NCI-H446 treated with DMSO at 0.1 percent for 48 hours (cell line): ENCODE measurements at regions not wholly inside any gene's neighbourhood (a gene's known extent, or its start where the extent isn't known, plus 50 kb on each side); places are given as distances from the start of the nearest gene placed in this dataset.
"Not testable (repeated sequence)": the region's sequence is repeated elsewhere in the genome, so short reads cannot be mapped to it uniquely, and the experiment has no call there.

ENCODE experiments used
- DNase-seq: peaks from one replicate; lab custom pipeline; 2025; lab: John Stamatoyannopoulos, UW

- DNase-seq = no peak
Measured at GRCh38 chr9:108399851-108400250, 455.9 kb downstream of the ACTL7B start.

- DNase-seq = no peak
Measured at GRCh38 chr9:108397286-108397685, 458.5 kb downstream of the ACTL7B start.

GRCh38 chr9:108396611-108397010 lies 459.2 kb downstream of the ACTL7B start:
- DNase-seq = no peak

GRCh38 chr9:108396193-108396592 lies 459.6 kb downstream of the ACTL7B start:
- no peak for DNase-seq

- no peak for DNase-seq
Measured at GRCh38 chr9:108395421-108395820, 460.4 kb downstream of the ACTL7B start.

- DNase-seq = no peak
Measured at GRCh38 chr9:108394726-108395125, 461.1 kb downstream of the ACTL7B start.

- not testable (repeated sequence) for DNase-seq
Measured at GRCh38 chr9:108393481-108394001, 462.2 kb downstream of the ACTL7B start.

GRCh38 chr9:108392877-108393276 lies 462.9 kb downstream of the ACTL7B start:
- no peak for DNase-seq

- DNase-seq = no peak
Measured at GRCh38 chr9:108389056-108389455, 466.7 kb downstream of the ACTL7B start.

- no peak for DNase-seq
Measured at GRCh38 chr9:108386859-108387384, 468.9 kb downstream of the ACTL7B start.

- no peak for DNase-seq
Measured at GRCh38 chr9:108386032-108386431, 469.8 kb downstream of the ACTL7B start.

GRCh38 chr9:108383796-108384195 lies 472.0 kb downstream of the ACTL7B start:
- no peak for DNase-seq

GRCh38 chr9:108382310-108382709 lies 473.5 kb downstream of the ACTL7B start:
- DNase-seq = no peak

- DNase-seq = no peak
Measured at GRCh38 chr9:108377881-108378280, 477.9 kb downstream of the ACTL7B start.

- DNase-seq = no peak
Measured at GRCh38 chr9:108377382-108377781, 478.4 kb downstream of the ACTL7B start.

GRCh38 chr9:108376140-108376539 lies 479.6 kb downstream of the ACTL7B start:
- no peak for DNase-seq

GRCh38 chr9:108374626-108375025 lies 481.2 kb downstream of the ACTL7B start:
- no peak for DNase-seq

- DNase-seq = no peak
Measured at GRCh38 chr9:108367188-108367587, 488.6 kb downstream of the ACTL7B start.

GRCh38 chr9:108363311-108363710 lies 492.5 kb downstream of the ACTL7B start:
- no peak for DNase-seq

GRCh38 chr9:108360304-108360703 lies 495.5 kb downstream of the ACTL7B start:
- no peak for DNase-seq

GRCh38 chr9:108356806-108357205 lies 499.0 kb downstream of the ACTL7B start:
- no peak for DNase-seq

GRCh38 chr9:108351571-108351970 lies 504.2 kb downstream of the ACTL7B start:
- no peak for DNase-seq

GRCh38 chr9:108347463-108348188 lies 508.2 kb downstream of the ACTL7B start:
- no peak for DNase-seq

- no peak for DNase-seq
Measured at GRCh38 chr9:108345826-108346225, 510.0 kb downstream of the ACTL7B start.
